Transverse colon (tissue), 4 donors: ENCODE measurements at regions not wholly inside any gene's neighbourhood (a gene's known extent, or its start where the extent isn't known, plus 50 kb on each side); places are given as distances from the start of the nearest gene placed in this dataset.

Experiments used
- DNase-seq: peaks from one replicate; pipeline ENCODE4 v3.0.0-alpha.2; 2019
- H3K27ac ChIP-seq, 4 donors: fragments of 200-600 bp; sonication (generic); 2 replicates each; pipeline ENCODE4 v1.5.1; 2016 to 2018; ENCODE audit warnings: inconsistent platforms in 4 of 4
- H3K27me3 ChIP-seq: fragments of 200-600 bp; sonication (generic); 2 replicates; pipeline ENCODE4 v1.5.1; 2017; ENCODE audit warnings: inconsistent platforms
- H3K36me3 ChIP-seq, 4 donors: fragments of 200-600 bp; sonication (generic); 2 replicates each; pipeline ENCODE4 v1.5.1; 2017 to 2019; ENCODE audit warnings: inconsistent platforms in 4 of 4
- H3K4me1 ChIP-seq, 4 donors: fragments of 200-600 bp; sonication (generic); 2 replicates each; pipeline ENCODE4 v1.5.1; 2017 to 2020; ENCODE audit warnings: inconsistent platforms in 4 of 4
- H3K4me3 ChIP-seq, 4 donors: fragments of 200-600 bp; sonication (generic); 1 replicate in 1 of 4; 2 replicates in 3 of 4; pipeline versions ENCODE4 v1.5.1 to v1.6.1; 2017 to 2019; ENCODE audit warnings: inconsistent platforms in 4 of 4
- H3K9me3 ChIP-seq, 2 donors: fragments of 200-600 bp; sonication (generic); 2 replicates each; pipeline ENCODE4 v1.5.1; 2017 to 2019; ENCODE audit warnings: inconsistent platforms in 2 of 2
- EP300 ChIP-seq: sonication (generic); formaldehyde crosslinking; IDR thresholded peaks from one replicate; pipeline ENCODE4 v1.6.1; 2017; ENCODE audit warnings: antibody characterized with exemption, low read depth
- POLR2A ChIP-seq: fragments of 450-650 bp; IDR thresholded peaks from one replicate; pipeline ENCODE4 v1.6.1; 2016; ENCODE audit warnings: antibody characterized with exemption, mild to moderate bottlenecking, moderate library complexity
- POLR2AphosphoS5 ChIP-seq, 3 donors: sonication (generic); formaldehyde crosslinking; IDR thresholded peaks; one replicate each; pipeline ENCODE4 v1.6.1; 2016; ENCODE audit warnings: antibody characterized with exemption in 3 of 3
- WGBS, 2 donors: methylation state at CpG; one replicate each; pipeline ENCODE4 v1.1.5; 2018; ENCODE audit warnings: low coverage in 1 of 2; 5-methylcytosine and 5-hydroxymethylcytosine counted together
- in situ Hi-C, 4 donors: fragments of 200-750 bp; cut with MboI; loops; one replicate each; pipeline versions ENCODE4 v1.15.0 to v1.15.1; 2017; ENCODE audit warnings: low sequenced_read_pairs in 3 of 4, low pct_ligation_motif_present in 1 of 4, low pct_unique_long_range_greater_than_20kb in 1 of 4
- intact Hi-C: fragments of 100-400 bp; cut with DNase I; formaldehyde crosslinking; loops from one replicate; pipeline ENCODE4 v1.15.1; 2023; ENCODE audit warnings: low total_unique reads
- TF ChIP-seq, protein P1 (sequence below), 5 experiments: fragments of 200-600 bp in 3 of 5; fragments of 450-650 bp in 2 of 5; sonication (generic) in 3 of 5; IDR thresholded peaks; 1 replicate in 2 of 5; 2 replicates in 3 of 5; pipeline ENCODE4 v1.5.1; 2016 to 2017; ENCODE audit warnings: antibody characterized with exemption in 5 of 5, inconsistent platforms in 3 of 5, mild to moderate bottlenecking in 2 of 5, moderate library complexity in 1 of 5

DNA sequence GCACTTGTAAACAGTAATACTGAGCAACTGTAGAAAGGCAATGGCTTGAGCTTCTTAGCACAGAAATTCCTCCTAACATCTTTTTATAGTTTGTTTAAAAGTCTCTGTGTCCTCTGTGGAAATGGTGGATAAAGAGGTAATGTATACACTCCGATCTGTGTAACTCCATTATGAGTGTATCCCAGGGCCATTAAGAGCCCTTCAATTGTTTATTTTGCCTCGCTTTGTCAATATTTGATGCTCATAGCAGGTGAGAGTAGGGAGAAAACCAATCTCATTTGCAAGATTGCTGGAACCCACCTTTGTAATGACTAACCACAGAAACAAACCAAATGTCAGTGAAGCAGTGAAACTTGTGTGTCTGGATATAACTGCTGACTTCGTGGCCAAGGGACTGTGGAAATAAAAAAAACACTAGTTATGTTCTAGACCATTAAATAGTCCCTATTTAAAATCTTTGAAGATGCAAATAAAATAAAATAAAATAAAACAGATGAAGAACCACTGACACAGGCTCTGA is 598.2 kb upstream of the BOD1L1 start:
- DNase-seq, result no peak
- intact Hi-C loops, result no loop called here
- TF ChIP-seq POLR2AphosphoS5 (IDR thresholded peaks at IDR 0.05) (no peak), POLR2A (no peak), EP300 (no peak)
- TF ChIP-seq, protein P1, sequence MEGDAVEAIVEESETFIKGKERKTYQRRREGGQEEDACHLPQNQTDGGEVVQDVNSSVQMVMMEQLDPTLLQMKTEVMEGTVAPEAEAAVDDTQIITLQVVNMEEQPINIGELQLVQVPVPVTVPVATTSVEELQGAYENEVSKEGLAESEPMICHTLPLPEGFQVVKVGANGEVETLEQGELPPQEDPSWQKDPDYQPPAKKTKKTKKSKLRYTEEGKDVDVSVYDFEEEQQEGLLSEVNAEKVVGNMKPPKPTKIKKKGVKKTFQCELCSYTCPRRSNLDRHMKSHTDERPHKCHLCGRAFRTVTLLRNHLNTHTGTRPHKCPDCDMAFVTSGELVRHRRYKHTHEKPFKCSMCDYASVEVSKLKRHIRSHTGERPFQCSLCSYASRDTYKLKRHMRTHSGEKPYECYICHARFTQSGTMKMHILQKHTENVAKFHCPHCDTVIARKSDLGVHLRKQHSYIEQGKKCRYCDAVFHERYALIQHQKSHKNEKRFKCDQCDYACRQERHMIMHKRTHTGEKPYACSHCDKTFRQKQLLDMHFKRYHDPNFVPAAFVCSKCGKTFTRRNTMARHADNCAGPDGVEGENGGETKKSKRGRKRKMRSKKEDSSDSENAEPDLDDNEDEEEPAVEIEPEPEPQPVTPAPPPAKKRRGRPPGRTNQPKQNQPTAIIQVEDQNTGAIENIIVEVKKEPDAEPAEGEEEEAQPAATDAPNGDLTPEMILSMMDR (IDR thresholded peaks at IDR 0.05), result no peak
- H3K27ac ChIP-seq, result no peak overlapping the region
- H3K9me3 ChIP-seq, result no peaks in the 10 kb centered on the region
- in situ Hi-C loops, result no loop called here
- no peaks in the 10 kb centered on the region for H3K36me3 ChIP-seq
- WGBS, 2 donors, result 27 to 32% methylated on average over 2 to 3 of the region's 3 CpGs
- no peaks in the 10 kb centered on the region for H3K27me3 ChIP-seq
- no peak overlapping the region for H3K4me3 ChIP-seq
- no peaks in the 10 kb centered on the region for H3K4me1 ChIP-seq

DNA sequence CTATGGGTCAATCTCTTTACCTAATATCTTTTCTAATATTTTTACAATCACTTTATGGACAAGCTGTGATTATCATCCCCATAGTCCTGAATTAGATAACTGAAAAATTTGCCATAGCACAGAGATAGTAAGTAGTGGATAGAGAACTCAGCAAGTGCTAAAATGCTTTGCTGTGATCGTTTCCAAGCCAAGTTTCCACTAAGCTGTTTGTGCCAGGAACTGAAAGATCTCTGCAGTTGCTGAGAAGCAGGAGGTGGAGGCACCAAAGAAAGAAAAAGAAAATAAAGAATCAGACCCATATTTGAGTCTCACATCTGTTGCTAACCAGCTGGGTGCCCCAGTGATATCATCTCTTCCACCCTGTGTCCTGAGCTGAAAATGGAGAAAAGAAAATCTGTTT is 605.6 kb upstream of the BOD1L1 start:
- in situ Hi-C loops, result no loop called here
- Histone ChIP-seq H3K27me3 (no peaks in the 10 kb centered on the region), H3K4me3 (no peak overlapping the region), H3K9me3 (no peaks in the 10 kb centered on the region), H3K27ac (no peak overlapping the region), H3K4me1 (no peaks in the 10 kb centered on the region), H3K36me3 (no peaks in the 10 kb centered on the region)
- WGBS, 2 donors, result 42 to 50% methylated on average over 1 of the region's 1 CpG
- TF ChIP-seq POLR2A (no peak), POLR2AphosphoS5 (IDR thresholded peaks at IDR 0.05) (no peak), EP300 (no peak)
- TF ChIP-seq, protein P1 (IDR thresholded peaks at IDR 0.05), result no peak
- intact Hi-C loops, result no loop called here
- DNase-seq, result no peak

DNA sequence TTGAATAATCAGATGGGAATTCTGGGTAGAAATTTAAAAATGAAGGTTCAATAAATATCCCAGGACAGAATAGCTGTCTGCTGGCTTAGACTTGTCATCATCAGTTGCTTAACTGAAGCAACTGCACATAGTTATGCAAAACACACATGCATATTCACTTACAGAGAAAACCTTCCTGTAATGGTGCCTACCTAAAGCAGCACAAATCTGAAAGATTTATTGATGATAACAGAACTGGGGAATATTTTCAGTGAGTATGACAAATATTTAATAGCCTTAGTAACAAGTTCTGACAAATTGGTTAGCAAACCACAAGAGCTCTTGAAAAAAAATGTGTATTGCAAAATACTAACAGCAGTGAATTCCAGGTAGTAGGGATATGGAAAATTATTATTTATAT is 606.8 kb upstream of the BOD1L1 start:
- intact Hi-C loops, result no loop called here
- DNase-seq, result no peak
- Histone ChIP-seq H3K27me3 (no peaks in the 10 kb centered on the region), H3K27ac (no peak overlapping the region), H3K9me3 (peaks cover 0 to 3% of the 10 kb centered on the region in 2 donors), H3K4me3 (no peak overlapping the region), H3K36me3 (no peaks in the 10 kb centered on the region), H3K4me1 (no peaks in the 10 kb centered on the region)
- in situ Hi-C loops, result no loop called here
- TF ChIP-seq POLR2A, result no peak
- no peak for TF ChIP-seq POLR2AphosphoS5 (IDR thresholded peaks at IDR 0.05)
- TF ChIP-seq, protein P1 (IDR thresholded peaks at IDR 0.05), result no peak
- TF ChIP-seq EP300, result no peak

DNA sequence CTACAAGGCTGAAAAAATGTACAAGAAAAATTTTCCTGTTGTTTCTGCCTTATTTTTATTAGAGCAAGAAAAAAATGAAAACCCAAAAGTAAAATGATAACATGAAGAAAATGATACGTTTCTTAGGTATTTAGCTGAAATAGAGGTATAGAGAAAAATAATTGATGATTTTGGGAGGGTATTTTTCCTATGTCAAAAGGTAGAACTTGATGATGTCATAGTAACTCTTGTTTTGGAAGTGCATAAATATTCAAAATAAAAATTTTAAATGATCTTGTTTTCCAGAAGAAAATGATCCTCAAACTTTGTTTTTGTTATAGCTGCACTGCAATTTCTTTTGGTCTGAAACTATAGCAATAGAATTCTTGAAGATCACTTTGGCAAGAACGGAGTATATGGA is 608.8 kb upstream of the BOD1L1 start:
- in situ Hi-C loops (no loop called here), intact Hi-C loops (no loop called here)
- no peak for DNase-seq
- Histone ChIP-seq H3K9me3 (peaks cover 0 to 4% of the 10 kb centered on the region in 2 donors), H3K4me1 (no peaks in the 10 kb centered on the region), H3K27ac (no peak overlapping the region), H3K36me3 (no peaks in the 10 kb centered on the region), H3K4me3 (no peak overlapping the region), H3K27me3 (no peaks in the 10 kb centered on the region)
- TF ChIP-seq, protein P1 (IDR thresholded peaks at IDR 0.05), result no peak
- no peak for TF ChIP-seq POLR2A
- no peak for TF ChIP-seq POLR2AphosphoS5 (IDR thresholded peaks at IDR 0.05)
- TF ChIP-seq EP300, result no peak
- 70 to 76% methylated on average over 2 of the region's 2 CpGs for WGBS, 2 donors
